Vagina (tissue), 2 donors: ENCODE measurements at regions not wholly inside any gene's neighbourhood (a gene's known extent, or its start where the extent isn't known, plus 50 kb on each side); places are given as distances from the start of the nearest gene placed in this dataset.

Experiments
- DNase-seq, 2 donors: peaks; one replicate each; pipeline ENCODE4 v3.0.0-alpha.2; 2017; ENCODE audit errors: extremely low spot score in 2 of 2
- H3K27ac ChIP-seq: fragments of 200-600 bp; sonication (generic); one replicate; pipeline ENCODE4 v1.5.1; 2019
- H3K27me3 ChIP-seq: fragments of 200-600 bp; sonication (generic); one replicate; pipeline ENCODE4 v1.5.1; 2019
- H3K36me3 ChIP-seq, 2 donors: fragments of 200-600 bp; sonication (generic); one replicate each; pipeline ENCODE4 v1.5.1; 2017 to 2019
- H3K4me1 ChIP-seq: fragments of 200-600 bp; sonication (generic); one replicate; pipeline ENCODE4 v1.5.1; 2019
- H3K4me3 ChIP-seq, 2 donors: fragments of 200-600 bp; sonication (generic); 1 replicate in 1 of 2; 2 replicates in 1 of 2; pipeline ENCODE4 v1.5.1; 2016 to 2019
- H3K9me3 ChIP-seq: fragments of 200-600 bp; sonication (generic); one replicate; pipeline ENCODE4 v1.5.1; 2019
- POLR2A ChIP-seq, 2 donors: fragments of 450-650 bp; IDR thresholded peaks; one replicate each; pipeline ENCODE4 v1.6.1; 2017; ENCODE audit warnings: antibody characterized with exemption in 2 of 2, mild to moderate bottlenecking in 2 of 2, moderate library complexity in 2 of 2
- POLR2AphosphoS5 ChIP-seq, 2 donors: sonication (generic); formaldehyde crosslinking; IDR thresholded peaks; one replicate each; pipeline ENCODE4 v1.9.0; 2017; ENCODE audit warnings: antibody characterized with exemption in 2 of 2, mild to moderate bottlenecking in 2 of 2, low read depth in 1 of 2; ENCODE audit not compliant: insufficient read depth in 1 of 2
- intact Hi-C: fragments of 100-400 bp; cut with DNase I; formaldehyde crosslinking; loops from one replicate; pipeline ENCODE4 v1.15.1; 2023
- TF ChIP-seq, protein P1 (sequence below), 3 experiments: fragments of 450-650 bp in 2 of 3; fragments of 200-600 bp in 1 of 3; sonication (generic) in 1 of 3; IDR thresholded peaks; one replicate each; pipeline ENCODE4 v1.5.1; 2017 to 2019; ENCODE audit warnings: antibody characterized with exemption in 3 of 3, mild to moderate bottlenecking in 2 of 3, moderate library complexity in 2 of 3

DNA sequence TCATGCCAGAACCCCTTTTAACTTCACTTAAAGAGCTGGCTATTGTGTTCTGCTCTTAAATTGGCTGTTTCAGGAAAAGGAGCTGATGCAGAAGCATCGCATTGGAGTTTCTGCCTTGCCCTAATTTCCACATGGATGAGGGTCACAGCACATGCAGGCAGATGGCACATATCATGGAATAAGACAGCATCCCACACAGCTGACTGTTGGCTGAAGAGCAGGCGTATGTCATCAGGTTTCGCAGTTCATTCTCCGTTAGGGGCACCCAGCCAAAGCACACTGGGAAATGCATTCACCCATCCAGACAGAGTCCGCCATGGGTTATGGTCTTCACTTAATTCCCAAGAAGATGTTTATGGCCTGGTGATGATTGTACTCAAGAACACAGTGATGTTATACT, 572.5 kb downstream of the LIG4 start:
- no peak overlapping the region for H3K27ac ChIP-seq
- no peaks in the 10 kb centered on the region for H3K9me3 ChIP-seq
- H3K27me3 ChIP-seq: no peaks in the 10 kb centered on the region
- no peak overlapping the region for H3K4me3 ChIP-seq
- no peaks in the 10 kb centered on the region for H3K4me1 ChIP-seq
- H3K36me3 ChIP-seq: no peaks in the 10 kb centered on the region
- TF ChIP-seq POLR2AphosphoS5 (IDR thresholded peaks at IDR 0.05; ENCODE audit: insufficient read depth in 1 of 2, low read depth in 1 of 2): no peak
- no peak for DNase-seq
- intact Hi-C loops: no loop called here

DNA sequence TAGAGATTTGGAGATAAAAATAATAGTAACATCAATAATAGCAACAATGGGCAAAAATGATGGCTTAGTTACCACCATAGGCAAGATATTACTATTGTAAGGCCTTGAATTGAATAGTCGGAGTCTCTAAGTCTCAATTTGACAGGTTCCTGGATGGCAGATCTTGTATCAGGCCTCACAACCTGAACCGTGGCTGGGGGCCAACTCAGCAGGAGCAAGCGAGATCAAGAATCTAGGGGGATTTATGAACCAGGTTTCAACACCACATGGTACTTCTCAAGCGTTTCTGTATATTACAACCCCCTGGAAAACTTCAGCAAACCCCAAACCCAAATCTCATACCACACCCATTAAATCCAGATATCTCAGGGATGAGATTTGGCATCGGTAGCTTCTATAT, 573.8 kb downstream of the LIG4 start:
- TF ChIP-seq, protein P1, sequence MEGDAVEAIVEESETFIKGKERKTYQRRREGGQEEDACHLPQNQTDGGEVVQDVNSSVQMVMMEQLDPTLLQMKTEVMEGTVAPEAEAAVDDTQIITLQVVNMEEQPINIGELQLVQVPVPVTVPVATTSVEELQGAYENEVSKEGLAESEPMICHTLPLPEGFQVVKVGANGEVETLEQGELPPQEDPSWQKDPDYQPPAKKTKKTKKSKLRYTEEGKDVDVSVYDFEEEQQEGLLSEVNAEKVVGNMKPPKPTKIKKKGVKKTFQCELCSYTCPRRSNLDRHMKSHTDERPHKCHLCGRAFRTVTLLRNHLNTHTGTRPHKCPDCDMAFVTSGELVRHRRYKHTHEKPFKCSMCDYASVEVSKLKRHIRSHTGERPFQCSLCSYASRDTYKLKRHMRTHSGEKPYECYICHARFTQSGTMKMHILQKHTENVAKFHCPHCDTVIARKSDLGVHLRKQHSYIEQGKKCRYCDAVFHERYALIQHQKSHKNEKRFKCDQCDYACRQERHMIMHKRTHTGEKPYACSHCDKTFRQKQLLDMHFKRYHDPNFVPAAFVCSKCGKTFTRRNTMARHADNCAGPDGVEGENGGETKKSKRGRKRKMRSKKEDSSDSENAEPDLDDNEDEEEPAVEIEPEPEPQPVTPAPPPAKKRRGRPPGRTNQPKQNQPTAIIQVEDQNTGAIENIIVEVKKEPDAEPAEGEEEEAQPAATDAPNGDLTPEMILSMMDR (IDR thresholded peaks at IDR 0.05): no peak
- TF ChIP-seq POLR2AphosphoS5 (IDR thresholded peaks at IDR 0.05; ENCODE audit: insufficient read depth in 1 of 2, low read depth in 1 of 2) (no peak), POLR2A (IDR thresholded peaks at IDR 0.05) (no peak)
- no peak for DNase-seq
- H3K4me3 ChIP-seq: no peak overlapping the region
- no peaks in the 10 kb centered on the region for H3K36me3 ChIP-seq
- H3K27ac ChIP-seq: no peak overlapping the region
- intact Hi-C loops: no loop called here
- H3K9me3 ChIP-seq: no peaks in the 10 kb centered on the region
- no peaks in the 10 kb centered on the region for H3K4me1 ChIP-seq
- no peaks in the 10 kb centered on the region for H3K27me3 ChIP-seq

DNA sequence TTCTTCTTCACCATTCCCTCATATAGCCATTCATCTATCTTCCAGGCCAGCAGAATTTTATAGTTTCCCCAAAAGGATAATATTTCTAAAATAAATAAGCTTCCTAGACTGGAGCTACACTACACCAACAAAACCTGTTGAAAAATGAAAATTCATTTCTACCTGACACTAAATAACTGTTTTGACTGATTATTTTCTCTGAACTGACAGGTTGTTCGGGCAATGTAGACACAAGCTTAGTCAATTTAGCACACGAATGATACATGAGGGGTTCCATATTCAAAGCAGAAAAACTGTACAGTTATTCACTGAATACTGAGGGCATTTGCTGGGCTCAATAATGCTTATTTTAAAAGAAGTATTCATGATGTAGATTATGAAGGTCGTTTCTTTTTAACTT, 589.7 kb downstream of the LIG4 start:
- intact Hi-C loops: no loop called here
- Histone ChIP-seq H3K4me1 (no peaks in the 10 kb centered on the region), H3K4me3 (no peak overlapping the region), H3K27me3 (no peaks in the 10 kb centered on the region), H3K27ac (no peak overlapping the region), H3K9me3 (no peaks in the 10 kb centered on the region), H3K36me3 (no peaks in the 10 kb centered on the region)
- TF ChIP-seq, protein P1 (IDR thresholded peaks at IDR 0.05): no peak
- DNase-seq: no peak

DNA sequence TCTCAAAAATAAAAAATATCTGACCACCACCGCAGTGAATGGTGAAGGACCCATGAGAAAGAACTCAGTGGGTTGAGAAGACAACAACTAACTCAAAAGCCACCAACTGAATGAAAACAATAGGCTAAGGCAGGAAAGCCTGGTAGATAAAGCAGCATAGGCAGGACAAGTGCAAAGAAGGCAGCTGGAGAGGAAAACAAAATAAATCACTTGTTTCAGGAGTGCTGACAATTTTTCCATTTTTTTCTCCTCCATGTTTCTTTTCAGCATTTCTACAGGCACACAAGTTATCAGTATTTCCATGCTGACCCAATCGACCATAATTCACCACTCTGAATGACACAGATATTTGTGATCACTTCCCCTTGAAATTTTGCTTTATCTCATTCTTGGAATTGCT, 597.8 kb downstream of the LIG4 start:
- no peak overlapping the region for H3K4me3 ChIP-seq
- no peak overlapping the region for H3K27ac ChIP-seq
- TF ChIP-seq POLR2A (IDR thresholded peaks at IDR 0.05): no peak
- TF ChIP-seq POLR2AphosphoS5 (IDR thresholded peaks at IDR 0.05; ENCODE audit: insufficient read depth in 1 of 2, low read depth in 1 of 2): no peak
- TF ChIP-seq, protein P1 (IDR thresholded peaks at IDR 0.05): no peak
- H3K4me1 ChIP-seq: no peaks in the 10 kb centered on the region
- intact Hi-C loops: no loop called here
- H3K27me3 ChIP-seq: no peaks in the 10 kb centered on the region
- no peaks in the 10 kb centered on the region for H3K36me3 ChIP-seq
- DNase-seq: no peak
- H3K9me3 ChIP-seq: no peaks in the 10 kb centered on the region

DNA sequence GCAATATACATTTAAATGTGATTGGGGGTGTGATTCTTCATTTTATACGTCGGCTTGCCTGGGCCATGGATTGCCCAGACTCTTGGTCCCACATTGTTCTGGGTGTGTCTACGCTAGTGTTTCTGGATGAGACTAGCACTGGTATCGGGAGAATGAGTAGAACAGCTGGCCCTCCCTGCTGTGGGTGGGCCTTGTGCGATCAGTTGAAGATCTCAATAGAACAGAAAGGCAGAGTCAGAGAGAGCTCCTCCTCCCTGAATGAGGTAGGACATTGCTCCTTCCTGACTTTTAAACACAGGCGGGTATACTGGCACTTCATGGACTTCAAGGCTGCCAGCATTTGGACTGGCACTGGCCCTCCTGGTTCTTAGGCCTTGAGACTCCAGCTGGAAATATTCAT, 603.0 kb downstream of the LIG4 start:
- intact Hi-C loops: no loop called here

More for the DNA sequence above, 603.0 kb downstream of the LIG4 start:
- no peak for TF ChIP-seq POLR2A (IDR thresholded peaks at IDR 0.05)
- TF ChIP-seq, protein P1 (IDR thresholded peaks at IDR 0.05): no peak
- no peak for TF ChIP-seq POLR2AphosphoS5 (IDR thresholded peaks at IDR 0.05; ENCODE audit: insufficient read depth in 1 of 2, low read depth in 1 of 2)
- Histone ChIP-seq H3K4me1 (no peaks in the 10 kb centered on the region), H3K27me3 (no peaks in the 10 kb centered on the region), H3K36me3 (no peaks in the 10 kb centered on the region), H3K9me3 (no peaks in the 10 kb centered on the region), H3K4me3 (no peak overlapping the region), H3K27ac (no peak overlapping the region)
- DNase-seq: no peak
